ENCODE measurements at regions not wholly inside any gene's neighbourhood (a gene's known extent, or its start where the extent isn't known, plus 50 kb on each side); places are given as distances from the start of the nearest gene placed in this dataset.
"Not testable (repeated sequence)": the region's sequence is repeated elsewhere in the genome, so short reads cannot be mapped to it uniquely, and the experiment has no call there.

DNA sequence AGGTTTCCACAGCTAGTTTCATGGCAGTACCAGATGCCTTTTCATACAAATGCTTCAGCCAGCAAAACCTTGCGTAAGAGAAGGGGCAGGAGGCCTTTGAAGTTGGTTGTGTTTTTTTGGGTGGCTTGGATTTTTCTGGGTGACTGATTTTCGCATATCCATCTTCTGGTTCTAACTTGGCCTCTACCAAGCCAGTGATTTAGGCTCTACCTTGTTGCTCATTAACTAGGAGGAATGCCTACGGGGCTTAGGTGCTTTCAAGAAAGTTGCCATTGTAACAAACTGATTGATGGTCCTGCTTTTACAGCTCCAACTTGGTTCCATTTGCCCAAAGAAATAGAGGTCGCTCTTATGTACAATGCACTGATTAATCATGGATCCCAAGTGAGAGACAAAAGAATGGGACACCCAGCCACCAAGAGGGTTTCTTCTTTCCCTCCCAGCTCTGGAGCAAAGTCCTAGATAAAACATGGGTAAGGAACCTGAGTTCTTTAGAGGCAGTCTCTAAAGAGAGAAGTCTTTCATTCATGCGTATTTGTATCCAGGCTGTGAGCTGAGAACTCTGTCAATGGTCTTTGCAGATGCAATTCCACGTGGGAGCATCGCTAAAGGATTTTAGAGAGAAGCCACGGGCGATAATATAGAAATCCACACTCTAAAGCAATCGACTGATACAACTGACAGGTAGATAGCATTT lies 92.1 kb upstream of the FGFR2 start:
- in situ Hi-C loops (cut with HindIII; ENCODE audit: low sequenced_read_pairs), result no loop called here

DNA sequence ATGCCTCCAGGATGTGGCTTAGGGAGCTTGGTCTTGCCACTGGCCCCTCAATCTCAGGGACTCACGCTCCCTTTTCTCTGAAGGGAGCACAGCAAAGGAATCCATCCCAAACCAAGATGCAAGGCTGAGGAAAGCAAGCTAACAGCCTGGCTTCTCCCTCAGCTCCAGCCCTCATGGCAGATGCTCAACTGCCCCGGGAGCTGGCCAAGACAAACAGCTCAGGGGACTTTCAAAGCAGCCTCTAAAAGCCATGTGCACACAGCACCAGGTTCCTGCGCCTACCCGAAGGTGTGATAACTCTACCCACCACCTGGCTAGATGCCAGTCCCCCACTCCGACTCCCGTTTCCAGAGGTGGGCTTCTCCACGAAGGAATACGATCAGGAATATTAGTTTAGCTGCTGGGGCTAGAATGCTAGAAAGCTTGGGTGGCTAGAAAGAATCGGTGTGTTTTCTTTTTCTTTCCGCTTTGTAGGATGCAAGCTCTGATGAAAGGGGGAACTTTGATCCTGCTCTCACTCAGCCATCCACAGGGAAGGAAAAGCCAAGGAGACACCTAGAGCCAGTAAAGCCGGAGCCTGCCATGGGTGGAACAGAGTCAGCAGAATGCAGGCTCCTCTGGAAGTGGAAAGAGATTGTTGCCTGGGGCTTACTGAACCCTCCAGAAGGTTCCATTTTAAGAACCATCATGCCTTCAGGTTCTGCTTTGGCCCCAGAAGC lies 89.0 kb upstream of the FGFR2 start:
- in situ Hi-C loops (cut with HindIII; ENCODE audit: low sequenced_read_pairs), result no loop called here

More for the DNA sequence above, 92.1 kb upstream of the FGFR2 start:
- peak; percentile 24 for DNase-seq (ENCODE audit: low spot score)

DNA sequence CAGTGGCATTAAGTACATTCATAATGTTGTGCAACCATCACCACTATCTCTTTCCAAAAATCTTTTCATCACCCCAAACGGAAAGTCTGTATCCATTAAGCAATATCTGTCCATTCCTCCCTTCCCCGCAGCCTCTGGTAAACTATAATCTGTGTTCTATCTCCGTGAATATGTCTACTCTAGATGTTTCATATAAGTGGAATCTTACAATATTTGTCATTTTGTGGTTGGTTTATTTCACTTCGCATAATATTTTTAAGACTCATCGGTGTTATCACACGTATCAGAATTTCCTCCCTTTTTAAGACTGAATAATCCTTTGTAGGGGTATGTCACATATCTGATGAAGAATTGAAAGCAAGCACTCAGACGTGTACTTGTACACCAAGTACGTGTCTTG lies 86.0 kb upstream of the FGFR2 start:
- in situ Hi-C loops (cut with HindIII; ENCODE audit: low sequenced_read_pairs), result no loop called here
- DNase-seq (ENCODE audit: low spot score), result no peak

More for the DNA sequence above, 89.0 kb upstream of the FGFR2 start:
- no peak for DNase-seq (ENCODE audit: low spot score)

DNA sequence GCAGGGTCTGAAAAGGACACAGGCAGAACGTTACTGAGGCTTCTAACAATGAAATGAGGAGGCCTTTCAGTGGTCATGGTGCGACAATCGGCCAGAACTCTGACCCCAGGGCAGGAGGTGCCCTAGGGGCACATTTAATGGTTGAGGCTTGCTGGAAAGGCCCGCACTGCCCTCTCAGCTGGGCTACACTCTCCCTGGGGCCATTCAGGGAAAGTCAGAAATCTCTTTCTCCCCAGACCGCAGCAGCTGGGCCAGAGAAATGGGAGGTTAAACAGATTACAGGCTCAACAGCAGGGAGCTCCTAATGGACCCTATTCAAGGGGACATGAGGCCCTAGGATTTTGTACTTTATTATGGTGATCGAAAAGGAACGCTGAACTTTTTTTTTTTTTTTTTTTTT lies 85.6 kb upstream of the FGFR2 start:
- DNase-seq (ENCODE audit: low spot score), result peak; percentile 43

DNA sequence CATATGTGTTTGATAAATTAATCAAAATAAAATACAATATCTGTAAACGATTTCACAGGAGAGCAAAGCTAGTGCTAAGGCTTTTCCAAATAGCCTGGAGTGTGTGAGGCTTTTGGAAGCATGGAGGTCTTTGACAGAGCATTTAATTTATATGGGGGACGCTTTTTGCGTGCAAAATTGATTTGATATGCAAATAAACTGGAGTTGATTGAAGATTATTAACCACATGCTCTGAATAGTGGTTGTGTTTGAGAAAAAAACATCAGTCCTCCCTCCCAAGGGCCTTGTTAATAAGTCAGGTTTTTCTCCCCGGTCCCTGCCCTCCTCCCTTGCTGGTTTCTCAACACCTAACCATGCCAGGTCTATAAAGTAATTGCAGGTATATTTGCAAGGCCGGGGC lies 85.1 kb upstream of the FGFR2 start:
- in situ Hi-C loops (cut with HindIII; ENCODE audit: low sequenced_read_pairs), result no loop called here
- no peak for DNase-seq (ENCODE audit: low spot score)

More for the DNA sequence above, 85.6 kb upstream of the FGFR2 start:
- in situ Hi-C loops (cut with HindIII; ENCODE audit: low sequenced_read_pairs), result no loop called here

DNA sequence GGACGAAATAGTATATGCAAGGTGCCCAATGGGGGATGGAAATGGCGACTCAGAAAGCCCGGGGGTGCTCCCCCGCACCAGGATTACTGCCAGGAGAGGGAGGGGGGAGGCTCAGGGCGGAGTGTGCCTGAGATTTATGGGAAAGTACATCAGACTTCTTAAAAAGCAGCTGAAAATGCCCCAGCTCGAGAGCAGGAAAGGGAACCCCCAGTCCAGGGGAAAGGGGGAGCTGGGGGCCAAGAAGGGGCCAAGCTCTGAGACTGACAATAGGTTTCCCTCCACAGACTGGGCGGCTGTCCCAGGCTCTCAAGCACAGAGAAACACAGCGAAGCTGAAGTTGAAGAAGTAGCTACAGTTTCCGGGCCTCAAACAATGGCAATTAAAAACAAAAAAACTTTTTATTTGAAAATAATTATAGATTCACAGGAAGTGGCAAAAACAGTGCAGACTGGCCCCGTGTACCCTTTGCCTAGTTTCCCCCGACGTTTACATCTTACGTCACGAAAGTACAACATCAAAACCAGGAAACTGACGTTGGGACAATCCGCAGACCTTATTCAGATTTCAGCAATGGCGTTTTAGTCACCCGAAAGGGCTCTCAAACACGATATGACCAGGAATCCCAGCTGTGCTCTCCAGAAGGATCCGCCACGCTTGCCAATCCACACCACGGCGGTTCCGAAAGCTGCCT lies 83.9 kb upstream of the FGFR2 start:
- DNase-seq (ENCODE audit: low spot score), result peak; percentile 30
- in situ Hi-C loops (cut with HindIII; ENCODE audit: low sequenced_read_pairs), result no loop called here

DNA sequence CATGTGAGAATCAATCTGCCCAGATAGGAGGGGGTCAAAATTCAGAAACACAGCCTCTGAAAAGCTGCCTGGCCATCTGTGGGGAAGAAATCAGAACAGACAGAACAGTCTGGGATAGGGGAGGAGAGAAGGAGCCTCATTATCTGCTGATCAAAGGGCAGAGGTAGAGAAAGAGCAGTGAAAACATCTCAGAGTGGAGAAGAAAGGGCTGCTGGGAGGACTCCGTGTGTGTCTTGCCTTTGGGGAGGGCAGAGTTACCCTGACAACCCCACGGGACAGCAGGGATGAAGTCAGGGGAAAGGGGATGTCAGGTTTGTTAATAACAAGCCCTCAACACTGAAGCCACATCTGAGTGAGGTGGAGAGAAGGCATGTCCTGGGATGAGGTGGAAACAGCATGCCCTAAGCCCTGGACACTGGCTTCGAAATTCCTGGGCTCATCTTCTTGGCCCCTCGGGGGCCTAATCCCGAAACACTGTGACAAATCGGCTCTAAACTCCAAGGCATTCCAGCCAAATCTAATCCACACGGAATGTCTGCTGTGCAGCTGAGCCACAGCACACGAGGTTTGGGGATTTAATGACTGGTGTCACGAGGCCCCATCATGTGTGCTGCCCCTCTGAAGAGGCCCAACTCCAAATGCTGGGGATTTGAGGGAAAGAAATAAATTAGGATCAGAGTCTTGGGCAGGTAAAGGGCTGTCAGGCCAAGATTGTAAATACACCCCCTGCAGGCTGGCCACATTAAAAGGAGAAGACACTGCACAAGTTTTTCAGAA lies 82.8 kb upstream of the FGFR2 start:
- in situ Hi-C loops (cut with HindIII; ENCODE audit: low sequenced_read_pairs), result no loop called here
- DNase-seq (ENCODE audit: low spot score), result peak; percentile 81

DNA sequence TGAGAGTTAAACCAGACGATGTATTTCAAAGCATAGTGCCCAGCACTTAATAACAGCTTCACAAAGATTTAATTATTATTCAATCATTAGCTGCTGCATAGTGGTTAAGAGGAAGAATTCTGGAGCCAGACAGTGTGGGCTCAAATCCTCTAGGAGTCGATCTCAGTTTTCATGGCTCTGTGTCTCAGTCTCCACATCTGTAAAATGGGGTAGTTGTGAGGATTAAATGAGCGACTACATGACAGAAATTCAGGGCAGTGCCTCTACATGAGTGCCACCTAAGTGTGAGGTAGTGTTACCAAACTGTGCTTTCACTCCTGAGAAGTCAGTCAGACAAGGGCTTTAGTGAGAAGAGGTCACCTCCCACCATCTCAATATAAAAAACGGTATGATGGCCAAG lies 81.7 kb upstream of the FGFR2 start:
- no peak for DNase-seq (ENCODE audit: low spot score)

DNA sequence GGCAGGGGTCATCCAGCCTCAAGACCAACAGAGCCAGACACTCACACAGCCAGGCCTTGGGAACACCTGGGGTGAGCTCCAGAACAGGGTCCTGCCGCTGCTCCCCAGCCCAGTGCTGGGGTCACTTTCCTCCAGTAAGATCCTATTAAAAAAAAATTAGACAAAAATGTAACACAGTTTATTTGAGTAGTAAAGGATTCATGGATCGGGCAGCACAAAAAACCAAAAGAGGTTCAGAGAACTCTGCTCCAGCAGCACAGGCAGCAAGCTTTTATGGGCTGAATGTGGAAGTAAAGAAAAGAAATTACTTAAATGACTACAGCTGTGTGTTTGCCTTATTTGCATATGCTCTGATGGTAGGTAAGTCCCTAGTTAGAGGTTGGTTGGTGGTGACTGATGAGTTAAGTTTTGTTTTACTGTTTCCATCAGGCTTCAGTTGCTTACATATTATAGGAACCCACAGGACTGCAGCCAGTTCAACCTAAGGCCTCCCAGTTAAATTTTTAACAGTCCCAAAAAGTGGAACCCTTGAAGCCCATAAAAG lies 80.5 kb upstream of the FGFR2 start:
- DNase-seq (ENCODE audit: low spot score), result no peak
- in situ Hi-C loops (cut with HindIII; ENCODE audit: low sequenced_read_pairs), result no loop called here

More for the DNA sequence above, 81.7 kb upstream of the FGFR2 start:
- in situ Hi-C loops (cut with HindIII; ENCODE audit: low sequenced_read_pairs), result no loop called here

DNA sequence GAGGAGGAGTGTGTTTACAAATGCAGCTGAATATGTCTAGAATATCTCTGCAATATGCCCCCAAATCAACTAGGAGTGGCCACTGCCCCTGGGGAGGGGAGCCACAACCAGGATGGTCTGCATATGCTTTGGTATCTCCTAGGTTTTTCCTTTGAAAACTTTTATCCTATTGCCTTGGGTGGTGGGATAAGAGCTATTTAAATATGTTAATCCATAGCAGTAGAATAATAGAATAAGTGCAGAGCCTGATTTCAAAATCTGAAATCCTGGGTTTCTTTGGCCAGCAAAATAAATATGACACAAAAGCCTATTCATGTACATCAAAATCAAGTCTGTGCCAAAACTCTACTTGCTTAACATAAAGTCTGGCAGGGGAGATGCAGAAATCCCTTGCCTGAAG lies 79.6 kb upstream of the FGFR2 start:
- in situ Hi-C loops (cut with HindIII; ENCODE audit: low sequenced_read_pairs), result no loop called here
- no peak for DNase-seq (ENCODE audit: low spot score)

DNA sequence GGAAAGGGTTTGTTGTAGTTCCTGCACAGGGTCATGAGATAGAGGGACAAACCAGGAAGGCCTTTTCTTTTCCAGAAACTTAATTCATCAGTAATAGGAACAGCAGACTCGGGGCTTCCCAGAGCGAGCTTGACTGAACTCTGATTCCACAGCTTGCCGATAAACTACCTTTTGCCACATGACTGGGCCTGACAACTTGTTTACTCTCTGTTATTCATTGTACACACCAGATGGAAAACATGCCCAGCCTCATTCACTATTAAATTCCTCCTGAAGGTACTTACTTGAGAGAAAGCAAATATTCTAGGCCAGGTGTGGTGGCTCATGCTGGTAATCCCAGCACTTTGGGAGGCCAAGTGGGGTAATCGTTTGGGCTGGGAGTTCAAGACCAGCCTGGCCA lies 77.1 kb upstream of the FGFR2 start:
- no peak for DNase-seq (ENCODE audit: low spot score)
- in situ Hi-C loops (cut with HindIII; ENCODE audit: low sequenced_read_pairs), result no loop called here

DNA sequence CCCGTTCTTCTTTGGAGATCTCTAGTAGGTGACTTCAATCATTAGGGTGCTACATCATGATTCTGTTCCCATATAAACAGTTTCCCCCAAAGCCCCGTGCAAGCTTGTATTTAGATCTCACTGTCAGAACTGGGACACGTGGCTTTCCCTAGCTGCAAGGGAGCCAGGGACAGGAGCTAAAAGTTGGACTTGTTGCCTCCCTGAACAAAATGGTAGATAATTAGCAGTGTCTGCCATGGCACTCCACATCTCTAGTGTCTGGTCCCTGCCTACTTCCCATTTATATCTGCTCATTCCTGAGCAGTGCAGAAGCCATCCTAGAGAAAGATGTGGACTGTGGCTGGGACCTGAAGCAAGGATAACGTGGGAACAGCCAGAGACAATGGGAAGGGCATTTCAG lies 76.6 kb upstream of the FGFR2 start:
- DNase-seq (ENCODE audit: low spot score), result no peak
- in situ Hi-C loops (cut with HindIII; ENCODE audit: low sequenced_read_pairs), result no loop called here

DNA sequence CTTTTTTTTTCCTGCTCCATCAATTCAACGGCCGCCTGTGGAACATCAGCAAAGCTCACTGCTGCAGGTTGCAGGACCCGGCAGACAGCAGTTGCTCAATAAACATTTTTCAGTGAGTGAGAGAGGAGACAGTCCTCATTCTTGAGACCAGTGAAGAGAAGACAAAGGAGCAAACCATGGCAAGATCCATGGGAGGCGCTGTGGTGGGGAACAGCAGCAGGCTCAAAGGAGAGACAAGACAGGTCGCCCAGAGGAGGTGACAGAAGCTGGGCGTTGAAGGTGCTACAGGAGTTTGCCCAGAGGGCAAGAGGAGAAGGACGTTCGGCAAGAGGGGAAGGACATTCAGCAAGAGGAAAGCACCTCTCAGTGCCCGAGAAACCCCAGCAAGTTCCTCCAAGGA lies 74.5 kb upstream of the FGFR2 start:
- in situ Hi-C loops (cut with HindIII; ENCODE audit: low sequenced_read_pairs), result no loop called here
- no peak for DNase-seq (ENCODE audit: low spot score)

DNA sequence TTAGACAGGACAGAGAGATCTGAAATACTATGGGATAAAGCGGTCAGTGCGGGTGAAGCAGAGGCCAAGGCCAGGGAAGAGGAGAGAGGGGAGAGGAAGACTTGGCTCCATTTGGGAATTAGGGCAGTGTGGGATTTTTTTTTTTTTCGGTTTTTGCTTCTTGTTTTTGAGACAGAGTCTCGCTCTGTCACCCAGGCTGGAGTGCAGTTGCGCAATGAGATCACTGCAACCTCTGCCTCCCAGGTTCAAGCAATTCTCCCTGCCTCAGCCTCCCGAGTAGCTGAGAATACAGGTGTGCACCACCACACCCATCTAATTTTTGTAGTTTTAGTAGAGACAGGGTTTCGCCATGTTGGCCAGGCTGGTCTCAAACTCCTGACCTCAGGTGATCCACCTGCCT lies 71.6 kb upstream of the FGFR2 start:
- DNase-seq (ENCODE audit: low spot score); in situ Hi-C loops (cut with HindIII; ENCODE audit: low sequenced_read_pairs): not testable (repeated sequence)

DNA sequence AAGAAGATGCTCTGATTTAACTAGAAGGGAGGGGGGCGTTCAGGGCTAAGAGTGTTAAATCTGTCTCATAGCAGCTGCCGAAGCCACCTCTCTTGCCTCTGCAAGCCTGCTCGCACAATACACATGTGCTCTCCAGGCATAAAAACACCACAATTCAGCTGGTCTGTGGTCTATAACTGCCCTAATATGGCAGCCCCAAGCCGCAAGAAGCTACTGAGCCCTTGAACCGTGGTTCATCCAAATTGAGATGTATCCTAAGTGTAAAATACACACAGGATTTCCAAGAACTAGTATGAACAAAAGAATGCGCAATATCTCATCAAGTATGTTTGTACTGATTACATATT lies 70.8 kb upstream of the FGFR2 start:
- in situ Hi-C loops (cut with HindIII; ENCODE audit: low sequenced_read_pairs), result no loop called here

DNA sequence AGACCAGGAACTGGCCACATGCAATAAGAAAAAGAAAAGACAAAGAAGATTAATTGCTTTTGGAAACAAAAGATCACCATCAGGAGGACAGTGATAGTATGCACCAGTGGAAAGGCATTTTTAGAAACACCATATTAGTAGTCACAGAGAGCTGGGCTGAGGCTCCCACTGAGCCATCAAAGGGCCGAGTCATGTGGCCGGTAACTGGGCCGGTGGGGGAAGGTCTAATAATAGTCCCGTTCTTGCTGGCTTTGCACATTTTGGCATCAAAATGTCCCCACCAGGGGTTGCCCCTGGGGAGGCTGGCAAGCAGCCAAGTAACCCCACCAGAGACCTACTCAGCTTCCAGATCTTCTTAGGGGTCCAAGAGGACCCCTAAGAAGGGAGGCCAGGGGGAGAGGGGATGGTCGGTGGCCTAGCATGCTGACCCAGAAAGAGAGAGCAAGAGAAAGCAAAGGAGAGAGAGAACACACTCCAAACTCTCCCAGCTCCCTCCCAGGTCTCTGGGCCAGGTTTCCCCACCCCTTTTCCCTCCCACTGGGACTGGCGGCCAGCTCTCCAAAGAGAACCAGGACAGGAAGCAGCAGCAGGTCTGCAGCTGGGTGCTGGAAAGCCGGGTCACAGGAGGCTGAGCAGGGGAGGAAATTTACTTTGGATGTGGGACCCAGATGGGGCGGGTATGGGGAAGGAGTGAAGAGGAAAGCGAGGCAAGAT lies 70.2 kb upstream of the FGFR2 start:
- peak; percentile 44 for DNase-seq (ENCODE audit: low spot score)
- in situ Hi-C loops (cut with HindIII; ENCODE audit: low sequenced_read_pairs), result no loop called here

More for the DNA sequence above, 70.8 kb upstream of the FGFR2 start:
- no peak for DNase-seq (ENCODE audit: low spot score)

DNA sequence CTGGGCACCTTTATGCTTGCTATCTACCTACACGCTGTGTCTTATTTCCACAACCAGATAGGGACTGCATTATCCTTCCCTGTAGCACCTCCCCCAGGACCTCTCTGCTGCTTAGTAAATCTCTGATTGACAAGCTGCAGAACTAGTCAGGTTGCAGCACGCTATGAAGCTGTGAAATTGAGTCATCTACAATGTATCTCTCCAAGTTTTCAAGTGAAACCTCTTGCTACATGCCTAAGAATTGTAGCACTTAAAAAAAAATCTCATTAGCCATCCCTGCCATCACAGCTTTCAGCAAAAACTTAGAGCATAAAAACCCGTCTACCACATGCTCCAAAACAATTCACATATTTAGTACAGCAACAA lies 69.7 kb upstream of the FGFR2 start:
- no peak for DNase-seq (ENCODE audit: low spot score)
- in situ Hi-C loops (cut with HindIII; ENCODE audit: low sequenced_read_pairs), result no loop called here

DNA sequence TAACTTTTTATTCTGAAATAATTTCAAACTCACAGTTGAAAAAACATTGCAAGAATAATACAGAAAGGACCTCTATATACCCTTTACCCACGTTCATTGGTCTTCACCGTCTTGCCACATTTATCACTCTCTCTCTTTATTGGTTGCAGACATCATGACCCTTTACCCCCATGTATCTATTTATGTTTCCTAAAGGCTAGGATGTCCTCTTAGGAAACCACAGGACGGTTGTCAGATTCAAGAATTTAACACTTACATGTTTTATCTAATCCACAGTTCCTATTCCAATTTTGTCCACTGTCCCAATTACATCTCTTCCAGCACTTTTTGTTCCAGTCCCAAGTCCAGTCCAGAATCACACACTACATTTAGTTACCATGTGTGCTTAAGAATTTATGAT lies 67.6 kb upstream of the FGFR2 start:
- no peak for DNase-seq (ENCODE audit: low spot score)
- in situ Hi-C loops (cut with HindIII; ENCODE audit: low sequenced_read_pairs), result no loop called here

DNA sequence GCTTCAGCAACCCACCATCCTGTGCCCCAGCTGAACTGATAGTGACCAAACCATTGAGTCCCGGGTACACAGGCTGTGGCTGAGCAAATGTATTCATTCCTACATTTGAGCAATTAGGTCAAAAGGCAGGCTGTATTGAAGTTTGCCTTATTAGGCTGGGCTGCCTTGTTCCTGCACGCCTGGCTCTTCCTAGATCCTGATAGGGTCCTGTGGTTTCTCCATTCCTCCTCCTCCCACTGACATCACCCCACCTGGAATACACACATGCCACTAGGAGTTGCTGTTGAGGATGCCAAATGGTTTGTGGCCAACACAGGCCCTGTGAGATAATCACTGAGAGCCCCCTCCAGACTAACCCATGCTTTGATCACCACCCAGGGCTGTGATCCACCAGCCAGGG lies 66.4 kb upstream of the FGFR2 start:
- no peak for DNase-seq (ENCODE audit: low spot score)
- in situ Hi-C loops (cut with HindIII; ENCODE audit: low sequenced_read_pairs), result no loop called here
